Neuronal stem cell (in vitro differentiated cells): ENCODE measurements at regions not wholly inside any gene's neighbourhood (a gene's known extent, or its start where the extent isn't known, plus 50 kb on each side); places are given as distances from the start of the nearest gene placed in this dataset.

ENCODE experiments used
- DNase-seq: peaks from one replicate; pipeline ENCODE4 v3.0.0-alpha.2; 2013; ENCODE audit warnings: low spot score
- H2AFZ ChIP-seq: one replicate; pipeline ENCODE4 v1.6.1; 2013; ENCODE audit warnings: mild to moderate bottlenecking, low read length, inconsistent platforms
- H2AK5ac ChIP-seq: 2 replicates; pipeline ENCODE4 v1.6.1; 2013; ENCODE audit warnings: low read depth, mild to moderate bottlenecking, inconsistent platforms, low read length, moderate library complexity, mixed read lengths
- H2BK120ac ChIP-seq: 2 replicates; pipeline ENCODE4 v1.6.1; 2013; ENCODE audit warnings: low read depth, mild to moderate bottlenecking, inconsistent platforms, low read length, moderate library complexity, mixed read lengths
- H2BK12ac ChIP-seq: one replicate; pipeline ENCODE4 v1.6.1; 2013; ENCODE audit warnings: low read length, inconsistent platforms
- H2BK15ac ChIP-seq: 2 replicates; pipeline ENCODE4 v1.6.1; 2013; ENCODE audit warnings: mild to moderate bottlenecking, low read length, inconsistent platforms, mixed read lengths
- H2BK5ac ChIP-seq: one replicate; pipeline ENCODE4 v1.6.1; 2013; ENCODE audit warnings: inconsistent platforms, mild to moderate bottlenecking, low read length, moderate library complexity
- H3K14ac ChIP-seq: one replicate; pipeline ENCODE4 v1.6.1; 2013; ENCODE audit warnings: low read length, inconsistent platforms
- H3K18ac ChIP-seq: 2 replicates; pipeline ENCODE4 v1.6.1; 2013; ENCODE audit warnings: low read length, inconsistent platforms
- H3K23ac ChIP-seq: 2 replicates; pipeline ENCODE4 v1.6.1; 2013; ENCODE audit warnings: low read depth, mild to moderate bottlenecking, mixed read lengths, low read length, inconsistent platforms; ENCODE audit not compliant: poor library complexity
- H3K27ac ChIP-seq: replicated peaks from 3 replicates; pipeline ENCODE4 v1.5.1; 2013; ENCODE audit warnings: low read length, inconsistent platforms
- H3K27me3 ChIP-seq, 3 experiments: 2 replicates each; pipeline ENCODE4 v1.6.1; 2013; ENCODE audit warnings: low read length in 3 of 3, mild to moderate bottlenecking in 2 of 3, inconsistent platforms in 1 of 3, low read depth in 1 of 3, mixed read lengths in 1 of 3, moderate library complexity in 1 of 3; ENCODE audit not compliant: control insufficient read depth in 3 of 3, insufficient read depth in 3 of 3
- H3K36me3 ChIP-seq, 2 donors: replicated peaks in 1 of 2; 2 replicates each; pipeline ENCODE4 v1.6.1; 2013; ENCODE audit warnings: low read length in 2 of 2; ENCODE audit not compliant: control insufficient read depth in 2 of 2, insufficient read depth in 2 of 2
- H3K4ac ChIP-seq: 2 replicates; pipeline ENCODE4 v1.6.1; 2013; ENCODE audit warnings: inconsistent platforms, mild to moderate bottlenecking, low read length, moderate library complexity
- H3K4me1 ChIP-seq, 2 donors: 1 replicate in 1 of 2; 2 replicates in 1 of 2; pipeline ENCODE4 v1.6.1; 2013; ENCODE audit warnings: low read length in 2 of 2, low read depth in 1 of 2; ENCODE audit not compliant: control insufficient read depth in 2 of 2, insufficient read depth in 1 of 2
- H3K4me2 ChIP-seq: one replicate; pipeline ENCODE4 v1.6.1; 2013; ENCODE audit warnings: mild to moderate bottlenecking, low read length, inconsistent platforms; ENCODE audit not compliant: insufficient read depth, poor library complexity, severe bottlenecking
- H3K4me3 ChIP-seq, 2 donors: 2 replicates each; pipeline ENCODE4 v1.5.1; 2013; ENCODE audit warnings: low read length in 2 of 2, mild to moderate bottlenecking in 2 of 2, inconsistent platforms in 1 of 2, moderate library complexity in 1 of 2
- H3K79me1 ChIP-seq: one replicate; pipeline ENCODE4 v1.6.1; 2013; ENCODE audit warnings: low read depth, mild to moderate bottlenecking, inconsistent platforms, low read length, moderate library complexity
- H3K9ac ChIP-seq: one replicate; pipeline ENCODE4 v1.6.1; 2013; ENCODE audit warnings: mild to moderate bottlenecking, low read depth, low read length, inconsistent platforms; ENCODE audit not compliant: poor library complexity
- H3K9me3 ChIP-seq, 2 donors: replicated peaks in 1 of 2; 2 replicates each; pipeline versions ENCODE3 to v1.6.1; 2013; ENCODE audit warnings: low read length in 2 of 2, mild to moderate bottlenecking in 2 of 2, inconsistent platforms in 1 of 2, low read depth in 1 of 2, mixed read lengths in 1 of 2, moderate library complexity in 1 of 2; ENCODE audit not compliant: control insufficient read depth in 2 of 2, insufficient read depth in 1 of 2
- H4K8ac ChIP-seq: one replicate; pipeline ENCODE4 v1.6.1; 2013; ENCODE audit warnings: low read depth, mild to moderate bottlenecking, inconsistent platforms, low read length, moderate library complexity
- H4K91ac ChIP-seq: one replicate; pipeline ENCODE4 v1.6.1; 2013; ENCODE audit warnings: low read length, low read depth, mild to moderate bottlenecking, inconsistent platforms; ENCODE audit not compliant: poor library complexity
- WGBS, 2 donors: extraction: QIAGEN DNeasy Blood & Tissue Kit; methylation state at CpG; one replicate each; pipeline ENCODE4 v1.1.7; 2013; ENCODE audit warnings: missing lambda C conversion rate in 2 of 2, mixed read lengths in 1 of 2; ENCODE audit not compliant: insufficient read length in 2 of 2, insufficient replicate concordance in 1 of 2; ENCODE audit errors: extremely low coverage in 2 of 2; 5-methylcytosine and 5-hydroxymethylcytosine counted together

DNA sequence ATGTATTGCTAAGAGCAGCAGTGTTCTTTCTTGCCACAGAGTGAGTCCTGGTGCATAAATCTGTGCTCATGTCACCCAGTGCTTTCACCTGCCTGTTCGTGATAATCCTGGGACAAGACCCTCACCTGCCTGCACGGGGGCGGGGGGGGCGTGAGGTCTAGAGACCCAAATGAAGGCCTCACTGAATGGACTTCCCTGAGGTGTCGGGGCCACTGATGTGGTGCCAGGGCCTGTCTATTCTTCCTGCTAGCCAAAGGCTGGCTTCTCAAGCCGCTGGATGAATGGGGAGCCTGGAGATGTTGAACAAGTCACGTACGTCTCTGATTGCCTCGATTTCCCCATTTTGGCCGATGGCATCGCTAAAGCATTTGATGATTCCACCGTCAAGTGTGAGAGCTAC, 118.8 kb upstream of the IRF2BP2 start:
- H3K27ac ChIP-seq = no peak overlapping the region
- peak overlapping the region; percentile 30 for H3K18ac ChIP-seq
- H2BK12ac ChIP-seq = no peak overlapping the region
- peaks cover 32 to 42% of the 10 kb centered on the region in 2 donors for H3K4me1 ChIP-seq
- H2BK120ac ChIP-seq = no peak overlapping the region
- H3K79me1 ChIP-seq = no peaks in the 10 kb centered on the region
- no peak overlapping the region for H2BK15ac ChIP-seq
- H2AK5ac ChIP-seq = peak overlapping the region; percentile 49
- no peak overlapping the region for H4K91ac ChIP-seq
- no peak overlapping the region for H2AFZ ChIP-seq
- no peaks in the 10 kb centered on the region for H3K36me3 ChIP-seq
- no peak overlapping the region for H4K8ac ChIP-seq
- H3K4ac ChIP-seq = no peak overlapping the region
- H3K9me3 ChIP-seq = no peaks in the 10 kb centered on the region
- no peak overlapping the region for H3K14ac ChIP-seq
- H3K27me3 ChIP-seq = no peaks in the 10 kb centered on the region
- DNase-seq = no peak
- H2BK5ac ChIP-seq = peak overlapping the region; percentile 27
- H3K4me3 ChIP-seq = no peak overlapping the region
- H3K4me2 ChIP-seq = no peak overlapping the region
- no CpG with 5 or more reads among the region's 12 CpGs for WGBS, 2 donors
- no peak overlapping the region for H3K23ac ChIP-seq
- no peak overlapping the region for H3K9ac ChIP-seq

DNA sequence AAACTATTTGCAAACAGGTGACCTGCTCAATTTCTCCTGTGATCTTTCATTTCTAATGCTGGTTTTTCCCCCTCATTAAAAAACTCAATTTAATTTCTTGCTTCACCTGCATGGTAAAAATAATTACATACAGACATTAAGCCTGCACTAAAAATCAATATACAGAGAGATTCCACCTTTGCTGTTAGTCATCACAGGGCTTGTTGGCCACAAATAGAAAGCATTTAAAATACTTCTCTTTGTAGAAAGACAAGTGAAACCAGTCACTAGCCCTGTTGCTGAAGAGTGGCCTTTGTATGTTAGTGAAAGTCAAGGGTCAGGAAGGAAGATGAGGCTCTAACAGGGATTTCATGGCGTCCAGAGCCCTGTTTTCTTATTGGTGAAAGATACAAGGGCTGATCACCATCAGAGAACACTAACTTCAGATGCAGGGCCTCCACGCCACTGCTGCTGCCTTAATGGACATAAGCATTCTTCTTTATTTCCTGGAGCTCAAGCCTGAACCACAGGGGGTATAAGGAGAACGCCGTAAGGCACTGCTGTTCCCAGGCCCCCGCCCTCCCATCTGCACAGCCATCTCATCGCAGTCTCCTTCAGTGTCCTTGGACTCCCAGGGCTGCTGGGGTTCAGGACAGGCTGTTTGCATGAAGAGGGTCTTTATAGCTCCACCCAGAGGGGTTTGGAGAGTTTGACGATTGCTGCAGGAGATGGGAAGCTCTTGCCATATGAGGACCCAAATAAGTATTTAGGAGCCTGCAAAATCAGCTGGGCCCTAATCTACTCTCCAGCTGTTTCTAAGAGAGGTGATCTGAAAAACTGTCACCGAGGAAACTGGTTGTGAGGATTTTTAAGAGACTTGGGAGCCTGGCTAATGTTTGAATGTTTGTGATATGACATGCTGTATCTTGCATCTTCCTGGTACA, 117.3 kb upstream of the IRF2BP2 start:
- Histone ChIP-seq H2BK15ac (peak overlapping the region; percentile 23), H3K23ac (no peak overlapping the region), H3K27ac (no peak overlapping the region), H3K4ac (no peak overlapping the region), H3K27me3 (no peaks in the 10 kb centered on the region), H2BK120ac (no peak overlapping the region), H3K9ac (no peak overlapping the region), H2AK5ac (no peak overlapping the region), H3K4me1 (peaks cover 41 to 56% of the 10 kb centered on the region in 2 donors), H4K8ac (no peak overlapping the region), H3K4me3 (no peak overlapping the region), H3K36me3 (no peaks in the 10 kb centered on the region), H3K14ac (no peak overlapping the region), H3K18ac (peak overlapping the region; percentile 23), H3K79me1 (no peaks in the 10 kb centered on the region), H3K9me3 (no peaks in the 10 kb centered on the region), H2AFZ (peak overlapping the region; percentile 6), H2BK12ac (no peak overlapping the region), H2BK5ac (no peak overlapping the region), H3K4me2 (no peak overlapping the region), H4K91ac (no peak overlapping the region)
- no CpG with 5 or more reads among the region's 8 CpGs for WGBS, 2 donors
- DNase-seq = no peak

- Histone ChIP-seq H3K4me3 (no peak overlapping the region), H2BK15ac (peak overlapping the region; percentile 53), H3K18ac (peak overlapping the region; percentile 76), H4K8ac (no peak overlapping the region), H3K36me3 (no peaks in the 10 kb centered on the region), H3K9me3 (no peaks in the 10 kb centered on the region), H2BK12ac (no peak overlapping the region), H3K27me3 (no peaks in the 10 kb centered on the region), H3K9ac (peak overlapping the region; percentile 47), H2BK120ac (no peak overlapping the region), H3K23ac (no peak overlapping the region), H3K4me2 (no peak overlapping the region), H3K14ac (no peak overlapping the region), H3K4me1 (peaks cover 44 to 63% of the 10 kb centered on the region in 2 donors), H3K4ac (no peak overlapping the region), H3K79me1 (no peaks in the 10 kb centered on the region), H3K27ac (peak overlapping the region; percentile 12), H2AK5ac (no peak overlapping the region), H4K91ac (no peak overlapping the region), H2AFZ (peak overlapping the region; percentile 6), H2BK5ac (peak overlapping the region; percentile 20)
- no CpG with 5 or more reads among the region's 12 CpGs for WGBS, 2 donors
- DNase-seq = no peak
Measured at GRCh38 chr1:234726359-234726943, 116.5 kb upstream of the IRF2BP2 start.
